OCI-LY1 (cell line): ENCODE measurements at regions not wholly inside any gene's neighbourhood (a gene's known extent, or its start where the extent isn't known, plus 50 kb on each side); places are given as distances from the start of the nearest gene placed in this dataset.

ENCODE experiments used
- H2AFZ ChIP-seq: fragments of 200-600 bp; sonication (generic), shearing (Covaris generic); 2 replicates; pipeline ENCODE4 v1.6.0; 2014; ENCODE audit warnings: antibody characterized with exemption, mild to moderate bottlenecking, low read length
- H3F3A ChIP-seq: fragments of 200-600 bp; sonication (generic), shearing (Covaris generic); 2 replicates; pipeline ENCODE4 v1.6.0; 2014; ENCODE audit warnings: mild to moderate bottlenecking, antibody characterized with exemption, low read length, moderate library complexity; ENCODE audit not compliant: insufficient read depth
- H3K27ac ChIP-seq: fragments of 200-600 bp; sonication (generic); 2 replicates; pipeline ENCODE4 v1.5.1; 2014; ENCODE audit warnings: low read length, mixed run types, mild to moderate bottlenecking, low read depth; ENCODE audit not compliant: poor library complexity, severe bottlenecking
- H3K27me3 ChIP-seq: fragments of 200-600 bp; sonication (generic); 2 replicates; pipeline ENCODE4 v1.6.0; 2014; ENCODE audit warnings: antibody characterized with exemption, mild to moderate bottlenecking, low read length, moderate library complexity; ENCODE audit not compliant: insufficient read depth
- H3K36me3 ChIP-seq: fragments of 200-600 bp; sonication (generic); 2 replicates; pipeline ENCODE4 v1.6.1; 2014; ENCODE audit warnings: mild to moderate bottlenecking, antibody characterized with exemption, low read length, moderate library complexity, mixed read lengths; ENCODE audit not compliant: insufficient read depth
- H3K4me1 ChIP-seq: fragments of 200-600 bp; sonication (generic); 2 replicates; pipeline ENCODE4 v1.5.1; 2014; ENCODE audit warnings: mild to moderate bottlenecking, low read length, moderate library complexity; ENCODE audit not compliant: insufficient read depth, severe bottlenecking
- H3K4me2 ChIP-seq: fragments of 200-600 bp; sonication (generic), shearing (Covaris generic); 2 replicates; pipeline ENCODE4 v1.6.1; 2014; ENCODE audit warnings: low read length
- H3K4me3 ChIP-seq: fragments of 200-600 bp; sonication (generic); 2 replicates; pipeline ENCODE4 v1.5.1; 2014; ENCODE audit warnings: low read length, low read depth, mild to moderate bottlenecking, mixed read lengths; ENCODE audit not compliant: poor library complexity, severe bottlenecking
- H3K79me2 ChIP-seq: fragments of 200-600 bp; shearing (Covaris generic); 2 replicates; pipeline ENCODE4 v1.6.1; 2016; ENCODE audit warnings: mixed run types, low read length, mixed read lengths; ENCODE audit not compliant: insufficient read depth
- H3K9ac ChIP-seq: fragments of 200-600 bp; sonication (generic), shearing (Covaris generic); 2 replicates; pipeline ENCODE4 v1.6.1; 2014; ENCODE audit warnings: mild to moderate bottlenecking, low read length, mixed read lengths
- H3K9me2 ChIP-seq: fragments of 200-600 bp; sonication (generic), shearing (Covaris generic); 2 replicates; pipeline ENCODE4 v1.6.1; 2014; ENCODE audit warnings: low read depth, mild to moderate bottlenecking, low read length, mixed read lengths
- H3K9me3 ChIP-seq: fragments of 200-600 bp; shearing (Covaris generic); 2 replicates; pipeline ENCODE4 v1.6.1; 2014; ENCODE audit warnings: low read length, mixed read lengths
- H4K20me1 ChIP-seq: fragments of 200-600 bp; sonication (generic), shearing (Covaris generic); 2 replicates; pipeline ENCODE4 v1.6.0; 2016; ENCODE audit warnings: mild to moderate bottlenecking, low read length; ENCODE audit not compliant: insufficient read depth
- CTCF ChIP-seq: fragments of 200-600 bp; sonication (generic), shearing (Covaris generic); IDR thresholded peaks from 2 replicates; pipeline ENCODE4 v1.5.1; 2017; ENCODE audit warnings: mild to moderate bottlenecking, antibody characterized with exemption, low read length, moderate library complexity, mixed read lengths
- EZH2 ChIP-seq: fragments of 200-600 bp; sonication (generic), shearing (Covaris generic); IDR thresholded peaks from 2 replicates; pipeline ENCODE4 v1.8.0; 2017; ENCODE audit warnings: borderline replicate concordance, mixed run types, mild to moderate bottlenecking, antibody characterized with exemption, low read length, moderate library complexity, mixed read lengths

DNA sequence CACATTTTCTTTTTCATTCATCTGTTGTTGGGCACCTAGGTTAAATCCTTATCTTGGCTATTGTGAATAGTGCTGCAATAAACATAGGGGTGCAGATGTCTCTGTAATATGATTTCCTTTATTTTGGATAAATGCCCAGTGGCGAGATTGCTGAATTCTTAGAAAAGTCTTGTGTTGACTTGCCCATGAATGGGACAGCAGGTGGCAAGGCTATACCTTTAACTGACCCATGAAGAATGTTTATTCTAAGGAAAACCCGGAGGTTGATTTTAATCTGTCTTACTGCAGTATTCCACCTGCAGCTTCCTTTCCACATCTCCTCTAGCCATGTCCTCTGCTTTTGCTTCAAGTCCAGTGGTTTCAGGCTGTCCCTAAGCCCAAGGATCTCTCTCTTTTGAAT is 220.6 kb downstream of the SNCA start:
- Histone ChIP-seq H3K9me3 (no peaks in the 10 kb centered on the region), H3K9me2 (no peaks in the 10 kb centered on the region), H3K9ac (no peak overlapping the region), H3K4me1 (no peaks in the 10 kb centered on the region), H3K79me2 (no peaks in the 10 kb centered on the region), H3K27me3 (no peaks in the 10 kb centered on the region), H3K4me3 (no peak overlapping the region), H3K36me3 (no peaks in the 10 kb centered on the region), H4K20me1 (no peaks in the 10 kb centered on the region), H3K27ac (no peak overlapping the region), H2AFZ (no peak overlapping the region), H3F3A (no peaks in the 10 kb centered on the region), H3K4me2 (no peak overlapping the region)
- no peak for TF ChIP-seq CTCF
- TF ChIP-seq EZH2, result no peak

DNA sequence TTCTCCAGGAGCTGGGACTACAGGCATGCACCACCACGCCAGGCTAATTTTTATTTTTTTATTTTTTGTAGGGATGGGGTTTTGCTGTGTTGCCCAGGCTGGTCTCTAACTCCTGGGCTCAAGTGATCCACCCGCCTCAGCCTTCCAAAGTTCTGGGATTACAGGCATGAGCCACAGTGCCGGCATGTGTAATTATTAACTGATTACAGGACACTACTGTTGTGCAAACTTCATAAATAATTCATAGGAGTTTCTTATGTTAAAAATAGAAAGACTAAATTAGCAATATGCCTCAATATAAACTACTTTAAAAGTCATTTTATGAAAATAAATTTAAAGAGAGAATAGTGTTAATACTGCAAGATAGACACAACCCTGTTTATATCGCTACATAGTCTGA is 221.9 kb downstream of the SNCA start:
- Histone ChIP-seq H2AFZ (no peak overlapping the region), H3K4me3 (no peak overlapping the region), H3K9ac (no peak overlapping the region), H3F3A (no peaks in the 10 kb centered on the region), H3K27ac (no peak overlapping the region), H3K4me1 (no peaks in the 10 kb centered on the region), H3K9me2 (no peaks in the 10 kb centered on the region), H4K20me1 (no peaks in the 10 kb centered on the region), H3K9me3 (no peaks in the 10 kb centered on the region), H3K36me3 (no peaks in the 10 kb centered on the region), H3K79me2 (no peaks in the 10 kb centered on the region), H3K27me3 (no peaks in the 10 kb centered on the region), H3K4me2 (no peak overlapping the region)
- no peak for TF ChIP-seq EZH2
- no peak for TF ChIP-seq CTCF

- Histone ChIP-seq H3K4me1 (no peaks in the 10 kb centered on the region), H3K9ac (no peak overlapping the region), H4K20me1 (no peaks in the 10 kb centered on the region), H3K27me3 (no peaks in the 10 kb centered on the region), H3K36me3 (no peaks in the 10 kb centered on the region), H2AFZ (no peak overlapping the region), H3K27ac (no peak overlapping the region), H3K9me3 (no peaks in the 10 kb centered on the region), H3K9me2 (no peaks in the 10 kb centered on the region), H3K4me2 (no peak overlapping the region), H3F3A (no peaks in the 10 kb centered on the region), H3K4me3 (no peak overlapping the region), H3K79me2 (no peaks in the 10 kb centered on the region)
- no peak for TF ChIP-seq EZH2
- TF ChIP-seq CTCF, result no peak
These were observed 222.8 kb downstream of the SNCA start for GRCh38 chr4:89614155-89614554.
